HG02571 (cell line): ENCODE measurements at regions not wholly inside any gene's neighbourhood (a gene's known extent, or its start where the extent isn't known, plus 50 kb on each side); places are given as distances from the start of the nearest gene placed in this dataset.
"Not testable (repeated sequence)": the region's sequence is repeated elsewhere in the genome, so short reads cannot be mapped to it uniquely, and the experiment has no call there.

Source experiments
- ATAC-seq: cut with Tn5 transposase; IDR thresholded peaks from one replicate; pipeline ENCODE4 v1.9.1; 2021; ENCODE audit warnings: mild to moderate bottlenecking, moderate library complexity; ENCODE audit not compliant: unreplicated experiment

DNA sequence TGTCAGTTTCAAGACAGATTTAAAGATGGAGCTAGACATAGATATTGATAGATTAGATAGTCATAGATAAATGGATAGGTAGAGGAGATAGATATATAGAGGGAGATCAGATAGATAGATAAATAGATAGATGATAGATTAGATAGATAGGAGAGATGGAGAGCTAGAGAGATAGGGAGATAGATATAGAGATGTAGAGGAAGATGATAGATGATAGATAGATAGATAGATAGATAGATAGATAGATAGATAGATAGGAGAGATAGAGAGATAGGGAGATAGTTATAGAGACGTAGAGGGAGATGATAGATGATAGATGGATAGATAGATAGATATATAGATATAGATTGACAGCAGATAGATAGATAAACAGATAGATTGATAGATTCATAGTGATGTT lies 1038.8 kb upstream of the AUTS2 start:
- no peak for ATAC-seq

DNA sequence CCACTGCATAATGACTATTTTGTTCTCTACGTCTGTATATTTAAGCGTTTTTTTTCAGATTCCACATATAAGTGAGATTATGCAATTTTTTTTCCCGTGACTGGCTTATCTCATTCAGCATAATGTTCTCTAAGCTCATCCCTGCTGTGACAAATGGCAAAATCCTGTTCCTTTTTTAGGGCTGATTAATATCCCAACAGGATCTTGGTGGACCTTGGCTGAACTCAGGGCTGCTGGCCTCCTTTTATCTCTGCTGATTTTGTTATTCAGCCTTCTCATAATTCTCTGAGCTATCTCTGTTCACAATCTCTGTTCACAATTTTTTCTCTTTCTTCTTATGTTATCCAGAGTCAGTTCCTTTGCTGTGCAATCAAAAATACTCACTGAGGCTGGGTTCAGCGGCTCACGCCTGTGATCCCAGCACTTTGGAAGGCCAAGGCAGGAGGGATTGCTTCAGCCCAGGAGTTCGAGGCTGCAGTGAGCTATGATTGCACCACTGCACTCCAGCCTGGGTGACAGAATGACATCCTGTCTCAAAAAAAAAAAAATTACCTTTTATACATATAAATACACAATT lies 1035.9 kb upstream of the AUTS2 start:
- no peak for ATAC-seq

DNA sequence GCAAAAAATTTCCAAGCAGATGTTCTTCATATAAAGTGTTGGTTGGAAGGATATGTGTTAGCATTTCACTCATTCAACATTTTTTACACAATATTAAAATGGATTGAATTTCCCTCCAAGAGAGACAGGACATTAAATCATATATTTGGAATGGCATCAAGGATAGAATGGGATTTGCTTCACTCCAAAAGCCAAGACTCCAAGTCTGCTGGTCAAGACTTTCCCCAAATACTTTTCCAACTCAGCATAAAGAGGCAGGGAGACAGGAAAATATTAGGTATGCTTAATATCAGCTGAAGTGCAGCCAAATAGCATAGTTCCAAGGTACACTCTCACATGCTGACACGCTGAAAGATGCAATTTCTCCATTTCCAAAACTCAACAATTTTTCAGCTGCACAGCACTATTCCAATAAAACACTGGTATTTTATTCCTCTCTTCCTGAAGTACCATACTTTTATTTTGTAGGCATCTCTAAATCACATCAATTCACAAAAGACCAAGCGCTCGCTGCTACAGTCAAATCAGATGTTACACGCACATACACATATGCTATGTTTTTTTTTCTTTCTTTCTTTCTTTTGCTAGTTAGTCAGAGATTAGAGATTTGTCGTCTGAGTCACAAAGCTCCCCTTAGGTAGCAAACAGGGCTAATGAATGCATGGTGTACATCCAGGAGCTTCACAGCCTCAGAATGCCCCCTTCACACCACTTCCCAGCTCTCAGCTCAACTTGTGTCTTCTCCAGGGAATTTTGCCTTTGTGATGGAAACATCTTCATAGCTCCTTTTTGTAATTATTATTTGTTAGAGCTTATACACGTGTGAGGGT lies 1033.8 kb upstream of the AUTS2 start:
- no peak for ATAC-seq

DNA sequence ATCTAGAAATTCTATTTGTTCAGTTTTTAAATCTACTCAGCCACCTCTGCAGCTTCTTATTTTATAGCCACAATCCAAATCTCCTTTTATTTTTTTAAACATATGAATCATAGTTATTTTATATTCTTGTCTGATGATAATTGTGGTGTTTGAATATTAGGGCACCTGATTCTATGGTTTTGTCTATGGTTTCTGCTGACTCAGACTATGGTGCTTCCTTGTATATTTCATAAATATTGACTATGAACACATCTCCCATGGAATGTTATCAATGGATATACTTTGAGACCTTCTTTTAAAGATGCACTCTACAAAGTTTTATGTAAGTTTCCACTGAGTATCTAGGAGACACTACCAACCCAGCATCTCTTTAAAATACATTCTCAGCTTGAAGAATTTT lies 1027.0 kb upstream of the AUTS2 start:
- no peak for ATAC-seq

DNA sequence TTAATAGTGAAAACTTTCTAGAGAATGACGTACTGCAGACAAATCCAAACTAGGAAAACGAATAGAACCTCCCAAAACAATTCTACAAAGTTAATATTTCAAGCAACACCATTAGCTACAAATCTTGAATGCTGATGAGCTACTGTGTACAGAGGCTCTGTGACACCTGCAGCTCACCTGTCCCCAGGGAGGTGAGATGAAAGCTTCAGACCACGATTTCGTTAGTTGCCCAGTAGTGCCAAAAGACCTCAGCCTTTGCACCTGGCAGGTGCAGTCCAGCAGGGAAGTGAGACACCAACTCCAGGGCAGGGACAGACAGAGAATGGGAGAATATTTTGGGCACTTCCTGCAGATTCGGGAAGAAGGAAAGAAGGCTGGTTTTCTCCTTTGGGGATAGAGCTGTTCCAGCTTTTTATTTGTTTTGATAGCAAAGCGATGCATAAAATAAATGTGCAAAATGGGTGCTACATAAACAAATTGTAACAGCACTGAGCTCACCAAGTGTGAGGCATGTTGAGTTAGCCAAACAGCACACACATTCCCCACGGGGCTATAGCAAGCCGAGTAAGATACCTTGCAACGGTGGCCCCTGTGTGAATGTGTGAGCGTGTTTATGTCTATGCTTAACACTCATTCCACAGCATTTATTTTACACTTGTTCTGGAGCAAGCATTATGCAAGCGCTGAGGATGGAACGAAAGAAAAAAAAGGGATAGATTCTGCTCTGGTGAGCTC lies 1024.8 kb upstream of the AUTS2 start:
- no peak for ATAC-seq

DNA sequence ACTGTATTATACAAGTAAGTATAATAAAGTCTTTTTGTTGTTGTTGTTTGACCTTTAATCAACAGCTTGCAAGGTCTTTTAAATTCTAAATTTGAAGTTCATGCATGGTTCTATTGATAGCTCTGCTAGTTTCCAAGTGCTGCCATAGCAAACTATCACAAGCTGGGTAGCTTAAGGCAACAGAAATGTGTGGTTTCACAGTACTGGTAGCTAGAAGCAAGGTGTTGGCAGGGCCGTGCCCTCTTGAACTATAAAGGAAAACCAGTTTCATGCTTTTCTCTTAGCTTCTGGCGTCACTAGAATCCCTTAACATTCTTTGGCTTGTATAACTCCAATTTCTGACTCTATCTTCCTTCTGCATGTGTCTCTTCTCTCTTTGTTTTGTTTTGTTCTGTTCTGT lies 1021.9 kb upstream of the AUTS2 start:
- ATAC-seq: no peak

DNA sequence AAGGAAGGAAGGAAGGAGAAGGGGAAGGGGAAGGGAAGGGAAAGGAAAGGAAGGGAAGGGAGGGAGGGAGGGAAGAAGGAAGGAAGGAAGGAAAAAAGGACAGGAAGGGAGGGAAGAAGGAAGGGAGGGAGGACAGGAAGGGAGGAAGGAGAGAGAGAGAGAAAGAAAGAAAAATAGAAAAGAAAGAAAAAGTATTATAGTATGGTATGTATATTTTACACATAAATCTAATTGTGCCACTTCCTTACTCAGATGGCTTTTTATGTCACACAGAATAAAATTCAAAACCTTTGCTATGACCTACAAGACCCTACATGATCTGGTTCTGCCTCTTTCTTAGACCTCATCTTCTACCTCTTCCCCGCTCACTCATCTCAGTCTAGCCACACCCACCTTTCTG lies 1016.9 kb upstream of the AUTS2 start:
- no peak for ATAC-seq

DNA sequence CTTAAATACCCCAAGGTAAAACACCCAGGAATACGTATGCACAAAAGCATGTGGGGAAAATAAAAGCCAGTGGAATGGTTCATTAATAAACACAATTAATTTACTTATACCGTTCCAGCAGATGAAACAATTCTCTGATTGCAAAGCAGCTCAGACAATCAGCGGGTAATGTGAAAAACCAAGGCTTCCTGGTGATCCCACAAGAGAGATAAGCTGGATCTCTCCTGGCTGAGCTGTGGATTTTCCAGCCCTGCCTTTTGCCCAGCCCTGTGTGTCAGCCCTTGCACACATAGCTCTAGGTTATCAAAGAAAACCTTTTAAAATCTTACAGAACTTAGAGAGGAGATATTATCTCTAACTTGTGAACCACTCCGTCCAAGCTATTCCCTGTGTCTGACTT lies 1010.7 kb upstream of the AUTS2 start:
- no peak for ATAC-seq

DNA sequence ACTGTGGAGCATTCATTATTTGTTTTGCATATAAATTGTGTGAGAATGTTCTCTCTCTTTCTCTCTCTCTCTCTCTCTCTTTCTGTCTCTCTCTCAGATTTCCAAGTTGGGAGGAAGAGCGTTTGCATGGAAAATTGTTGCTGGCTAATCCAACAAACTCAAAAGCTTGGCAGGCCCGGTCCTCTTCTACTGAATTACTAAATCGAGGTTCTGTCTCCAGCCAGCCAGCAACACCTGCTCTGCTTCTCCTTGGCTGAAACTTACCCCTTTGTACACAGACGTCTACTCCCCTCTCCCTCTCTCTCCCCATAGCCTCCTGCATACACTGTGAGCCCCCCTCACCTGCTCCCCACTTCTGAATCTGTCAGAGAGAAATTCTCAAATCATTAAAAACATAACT lies 996.4 kb upstream of the AUTS2 start:
- no peak for ATAC-seq

DNA sequence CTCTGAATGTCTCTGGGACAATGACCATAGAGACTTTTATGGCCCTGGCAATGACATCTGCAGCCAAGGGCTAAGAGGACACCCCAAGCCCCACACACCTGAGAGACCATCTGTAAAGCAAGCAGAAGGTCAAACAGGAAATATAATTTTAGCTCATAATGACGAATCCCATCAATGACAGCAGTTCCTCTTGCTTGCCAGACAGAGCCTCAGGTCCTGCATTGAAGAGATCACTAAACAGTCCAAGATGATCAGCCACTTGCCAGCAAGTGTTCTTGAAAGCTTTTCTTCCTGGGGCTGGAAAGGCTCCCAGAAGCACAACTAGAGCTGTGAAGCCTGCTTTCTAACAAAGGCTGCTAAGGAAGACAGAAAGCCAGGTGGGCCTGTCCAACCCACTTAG lies 993.7 kb upstream of the AUTS2 start:
- no peak for ATAC-seq

DNA sequence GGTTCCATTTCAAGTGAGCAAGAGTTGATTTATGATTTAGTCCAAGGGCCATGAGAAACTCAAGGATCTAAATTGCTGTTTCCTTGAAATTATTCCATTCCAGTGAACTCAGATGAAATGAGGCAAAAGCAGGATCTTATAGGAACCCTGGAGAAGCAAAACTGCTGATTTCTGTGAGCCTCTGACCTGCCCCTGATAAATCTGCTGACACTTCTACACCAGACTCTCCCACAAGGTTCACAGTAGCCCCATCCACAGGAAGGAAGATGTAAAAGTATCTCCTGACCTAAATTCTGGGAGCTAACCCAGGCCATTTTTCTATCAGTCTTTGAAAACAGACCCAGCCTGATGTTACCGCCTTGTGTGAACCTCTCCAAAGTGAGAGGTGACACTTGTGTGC lies 987.6 kb upstream of the AUTS2 start:
- ATAC-seq: no peak

DNA sequence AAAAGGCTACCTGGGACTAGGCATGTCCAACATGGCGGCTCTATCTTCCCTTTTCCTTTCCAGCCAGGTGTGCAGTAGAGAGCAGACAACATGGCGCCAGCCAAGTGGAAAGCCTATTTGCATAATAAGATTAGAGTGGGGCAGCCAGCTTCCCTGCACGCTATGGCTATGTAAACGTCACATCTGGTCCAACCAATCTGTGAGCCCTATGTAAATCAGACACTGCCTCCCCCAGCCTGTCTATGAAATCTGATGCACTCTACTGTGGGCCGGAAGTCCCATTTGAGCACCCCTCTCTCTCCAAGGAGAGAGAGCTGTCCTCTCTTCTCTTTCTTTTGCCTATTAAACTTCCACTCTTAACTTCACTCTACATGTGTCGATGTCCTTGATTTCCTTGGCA lies 984.9 kb upstream of the AUTS2 start:
- ATAC-seq: no peak

DNA sequence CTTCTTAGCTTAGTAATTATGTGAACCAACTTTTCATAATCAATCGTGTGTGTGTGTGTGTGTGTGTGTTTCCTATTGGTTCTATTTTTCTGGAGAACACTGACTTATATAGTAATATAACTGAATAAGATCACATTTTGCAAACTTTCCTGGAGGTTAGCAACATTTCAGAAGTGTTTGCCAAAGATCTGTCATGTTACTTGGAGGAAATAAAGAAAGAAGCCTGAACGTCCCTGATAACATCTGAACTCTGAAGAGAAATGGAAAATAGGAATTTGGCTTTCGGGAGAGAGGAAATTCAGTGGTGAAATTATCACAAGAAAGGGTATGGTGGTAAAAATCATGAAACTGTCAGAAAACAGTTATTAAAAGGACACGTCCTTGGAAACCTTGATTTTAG lies 984.4 kb upstream of the AUTS2 start:
- ATAC-seq: no peak

DNA sequence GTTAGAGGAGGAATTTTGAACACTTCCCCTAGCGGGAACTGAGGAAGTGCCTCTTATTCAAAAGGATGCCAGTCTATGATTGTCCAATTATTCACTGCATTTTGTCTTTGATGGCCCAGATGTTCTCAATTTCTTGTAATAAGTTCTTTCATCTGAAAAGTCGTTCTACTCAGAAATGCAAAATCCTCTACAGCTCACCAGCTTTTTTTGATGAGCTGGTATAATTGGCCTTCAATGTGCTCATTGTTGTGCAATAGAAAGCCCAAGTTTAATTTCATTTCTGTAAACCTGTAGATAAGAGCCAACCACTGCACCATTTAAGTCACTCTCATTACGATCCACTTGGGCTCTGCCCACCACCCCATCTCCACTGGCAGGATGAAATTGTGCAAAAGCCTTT lies 978.7 kb upstream of the AUTS2 start:
- ATAC-seq: no peak

DNA sequence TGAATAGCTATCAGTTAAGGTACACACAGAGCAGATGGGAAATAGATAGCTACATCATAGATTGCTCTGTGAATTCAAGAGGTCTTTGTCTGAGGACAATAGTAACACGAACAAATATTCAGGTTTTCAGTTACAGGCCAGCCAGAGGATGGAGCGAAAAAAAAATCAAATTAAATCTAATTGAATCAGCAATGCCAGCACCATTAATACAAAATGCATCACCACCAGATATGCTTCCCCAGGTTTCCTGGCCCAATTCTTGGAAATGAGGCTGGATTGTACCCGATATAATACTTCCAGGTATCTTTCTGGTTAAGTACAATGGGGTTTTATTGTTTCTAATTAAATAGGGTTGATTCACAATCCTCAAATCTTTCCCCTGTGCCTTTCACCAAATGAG lies 975.8 kb upstream of the AUTS2 start:
- no peak for ATAC-seq

DNA sequence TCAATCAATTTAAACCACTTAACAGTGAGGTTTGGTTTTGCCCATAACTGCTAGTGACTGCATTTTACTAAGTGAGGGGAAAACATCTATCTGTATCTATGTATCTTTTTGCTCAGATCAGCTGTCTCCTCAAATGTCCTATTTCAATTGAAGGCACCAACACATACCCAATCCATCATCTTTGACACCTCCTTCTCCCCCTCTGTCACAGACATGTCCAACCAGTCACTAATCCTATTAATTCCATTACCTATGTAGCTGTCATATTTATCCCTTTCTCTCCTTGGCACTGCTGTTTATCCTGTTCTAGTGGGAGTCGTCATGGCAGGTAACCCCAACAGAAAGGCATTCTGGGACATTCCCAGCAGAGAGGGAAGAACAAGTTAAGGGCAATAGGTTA lies 975.2 kb upstream of the AUTS2 start:
- no peak for ATAC-seq

DNA sequence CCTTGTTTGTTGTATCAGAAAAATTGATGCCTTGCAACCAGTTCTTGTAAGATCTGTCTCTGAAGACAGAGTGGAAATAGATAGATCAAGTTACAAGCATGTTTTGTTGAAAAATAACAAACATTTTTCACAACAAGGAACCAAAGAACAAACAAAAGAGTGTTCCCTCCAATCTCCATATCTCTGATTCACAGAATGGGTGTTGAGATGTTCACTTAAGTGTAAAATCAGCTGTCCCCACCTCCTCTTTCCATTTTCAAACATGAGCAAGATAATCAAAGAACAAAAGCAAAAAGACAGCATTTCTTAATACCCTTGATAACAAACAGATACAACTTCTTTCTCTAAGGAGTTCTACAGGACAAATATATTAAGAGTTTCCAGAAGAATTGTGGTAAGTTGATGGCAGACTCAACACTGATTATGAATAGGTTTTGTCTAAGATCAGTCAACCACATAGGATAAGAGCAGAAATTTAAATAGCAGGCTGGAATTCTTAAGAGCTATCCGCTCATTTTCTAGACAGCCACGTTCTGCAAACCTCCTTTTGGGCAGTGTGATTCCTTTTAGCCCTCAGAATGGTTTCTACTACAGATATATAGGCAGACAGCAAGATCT lies 970.9 kb upstream of the AUTS2 start:
- no peak for ATAC-seq

DNA sequence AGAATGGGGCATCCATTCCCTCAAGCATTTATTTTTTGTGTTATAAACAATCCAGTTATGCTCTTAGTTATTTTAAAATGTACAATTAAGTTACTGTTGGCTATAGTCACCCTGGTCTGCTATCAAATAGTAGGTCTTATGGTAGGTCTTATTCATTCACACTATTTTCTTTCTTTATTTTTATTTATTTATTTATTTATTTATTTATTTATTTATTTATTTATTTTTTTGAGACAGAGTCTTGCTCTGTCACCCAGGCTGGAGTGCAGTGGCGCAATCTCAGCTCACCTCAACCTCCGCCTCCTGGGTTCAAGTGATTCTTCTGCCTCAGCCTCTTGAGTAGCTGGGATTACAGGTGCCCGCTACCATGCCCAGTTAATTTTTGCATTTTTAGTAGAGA lies 967.4 kb upstream of the AUTS2 start:
- ATAC-seq: not testable (repeated sequence)

DNA sequence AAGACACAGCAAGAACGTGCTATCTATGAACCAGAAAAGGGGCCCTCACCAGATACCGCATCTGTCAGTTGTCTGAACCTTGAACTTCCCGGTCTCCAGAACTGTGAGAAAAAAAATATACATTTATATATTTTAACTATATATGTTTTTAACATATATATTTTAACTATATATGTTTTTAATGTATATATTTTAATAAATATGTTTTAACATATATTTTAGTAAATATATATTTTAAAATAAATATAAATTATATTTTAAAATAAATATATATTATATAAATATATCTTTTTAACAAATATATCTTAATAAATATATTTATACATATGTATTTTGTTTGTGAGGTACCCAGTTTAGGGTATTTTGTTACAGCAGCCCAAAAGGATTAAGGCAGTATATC lies 958.2 kb upstream of the AUTS2 start:
- no peak for ATAC-seq

DNA sequence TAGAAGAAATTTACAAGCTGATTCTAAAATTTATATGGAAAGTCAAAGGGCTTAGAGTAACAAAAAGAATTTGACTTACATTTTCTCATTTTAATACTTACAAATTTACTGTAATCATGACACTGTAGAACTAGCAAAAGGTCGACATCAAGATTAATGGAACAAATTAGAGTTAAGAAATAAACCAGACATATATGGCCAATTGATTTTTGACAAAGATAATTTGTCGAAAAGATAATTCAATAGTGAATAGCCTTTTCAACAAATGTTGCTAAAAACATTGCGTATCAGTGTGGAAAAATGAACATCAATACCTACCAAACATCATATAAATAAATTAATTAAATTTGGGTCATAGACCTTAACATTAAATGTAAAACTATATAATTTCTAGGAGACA lies 955.5 kb upstream of the AUTS2 start:
- no peak for ATAC-seq

DNA sequence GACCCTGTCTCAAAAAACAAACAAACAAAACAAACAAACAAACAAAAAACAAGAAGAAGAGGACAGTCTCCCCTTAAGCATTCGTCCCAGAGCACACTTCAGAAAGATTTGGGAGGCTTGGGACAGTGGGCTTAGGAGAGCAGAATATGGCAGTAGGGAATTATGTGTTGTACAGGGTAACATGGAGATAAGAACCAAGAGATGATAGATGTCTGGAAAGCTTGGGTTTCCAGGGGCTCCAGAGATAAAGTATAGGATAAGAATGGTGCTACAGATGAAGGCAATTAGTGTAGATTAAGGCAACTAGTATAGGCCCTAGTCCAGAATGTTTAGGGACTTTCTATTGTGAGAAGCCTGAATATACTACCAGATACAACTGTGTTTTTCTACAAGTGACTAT lies 934.9 kb upstream of the AUTS2 start:
- no peak for ATAC-seq

DNA sequence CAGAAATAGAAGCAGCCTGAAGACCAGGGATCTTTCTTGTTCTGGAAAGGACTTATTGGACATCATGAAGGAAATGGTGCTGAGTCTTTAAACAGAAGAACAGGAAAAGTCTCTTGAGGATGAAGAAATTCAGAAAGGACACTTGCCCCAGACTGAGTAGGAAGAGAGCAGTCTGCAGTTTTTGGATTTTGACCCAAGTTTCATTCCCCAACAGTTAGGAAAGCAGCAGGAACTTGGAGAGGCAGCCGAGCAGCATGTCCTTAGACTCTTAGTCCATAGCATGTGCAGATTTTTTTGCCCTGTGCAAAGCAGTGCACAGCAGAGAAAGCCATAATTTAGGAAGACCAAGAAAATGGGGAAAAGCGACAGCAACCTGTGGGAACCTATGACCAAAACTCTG lies 927.2 kb upstream of the AUTS2 start:
- no peak for ATAC-seq
